Smooth muscle cell (in vitro differentiated cells): ENCODE measurements at regions not wholly inside any gene's neighbourhood (a gene's known extent, or its start where the extent isn't known, plus 50 kb on each side); places are given as distances from the start of the nearest gene placed in this dataset.

Experiments
- DNase-seq: peaks from one replicate; lab custom pipeline; 2025; ENCODE audit not compliant: unreplicated experiment; lab: John Stamatoyannopoulos, UW
- H2AFZ ChIP-seq: fragments of 200-600 bp; sonication (generic); 2 replicates; pipeline ENCODE4 v1.6.0; 2016; ENCODE audit warnings: antibody characterized with exemption, low read depth, mild to moderate bottlenecking
- H3F3A ChIP-seq: fragments of 200-600 bp; sonication (generic); 2 replicates; pipeline ENCODE4 v1.6.0; 2017; ENCODE audit warnings: antibody characterized with exemption, low read depth
- H3K27ac ChIP-seq: fragments of 200-600 bp; sonication (generic); 2 replicates; pipeline ENCODE4 v1.5.1; 2016; ENCODE audit warnings: low read depth, mild to moderate bottlenecking
- H3K27me3 ChIP-seq: fragments of 200-600 bp; sonication (generic); 2 replicates; pipeline ENCODE4 v1.6.1; 2016; ENCODE audit warnings: low read depth, mild to moderate bottlenecking
- H3K36me3 ChIP-seq: fragments of 200-600 bp; sonication (generic); 2 replicates; pipeline ENCODE4 v1.5.1; 2016; ENCODE audit warnings: low read depth
- H3K4me1 ChIP-seq: fragments of 200-600 bp; sonication (generic); 2 replicates; pipeline ENCODE4 v1.5.1; 2016; ENCODE audit warnings: low read depth
- H3K4me2 ChIP-seq: fragments of 200-600 bp; sonication (generic); 2 replicates; pipeline ENCODE4 v1.6.0; 2016; ENCODE audit warnings: mild to moderate bottlenecking
- H3K4me3 ChIP-seq: fragments of 200-600 bp; sonication (generic); 2 replicates; pipeline ENCODE4 v1.5.1; 2016; ENCODE audit warnings: mild to moderate bottlenecking
- H3K79me2 ChIP-seq: fragments of 200-600 bp; sonication (generic); 2 replicates; pipeline ENCODE4 v1.6.0; 2016; ENCODE audit warnings: low read depth, mild to moderate bottlenecking
- H3K9ac ChIP-seq: fragments of 200-600 bp; sonication (generic); 2 replicates; pipeline ENCODE4 v1.6.0; 2016; ENCODE audit warnings: low read depth
- H3K9me3 ChIP-seq: fragments of 200-600 bp; sonication (generic); replicated peaks from 2 replicates; pipeline ENCODE4 v1.5.1; 2016; ENCODE audit warnings: low read depth
- H4K20me1 ChIP-seq: fragments of 200-600 bp; sonication (generic); 2 replicates; pipeline ENCODE4 v1.6.0; 2016; ENCODE audit warnings: low read depth
- WGBS: methylation state at CpG from one replicate; pipeline ENCODE4 v1.1.7; 2016; ENCODE audit warnings: low lambda C conversion rate; 5-methylcytosine and 5-hydroxymethylcytosine counted together
- TF ChIP-seq, protein P1 (sequence below): fragments of 200-600 bp; sonication (generic); IDR thresholded peaks from 2 replicates; pipeline ENCODE4 v1.5.1; 2017; ENCODE audit warnings: borderline replicate concordance, mild to moderate bottlenecking, antibody characterized with exemption; ENCODE audit not compliant: insufficient read depth, poor library complexity, severe bottlenecking

GRCh38 chr2:23322567-23323197, 62.3 kb upstream of the KLHL29 start:
- no peaks in the 10 kb centered on the region for H4K20me1 ChIP-seq
- TF ChIP-seq, protein P1, sequence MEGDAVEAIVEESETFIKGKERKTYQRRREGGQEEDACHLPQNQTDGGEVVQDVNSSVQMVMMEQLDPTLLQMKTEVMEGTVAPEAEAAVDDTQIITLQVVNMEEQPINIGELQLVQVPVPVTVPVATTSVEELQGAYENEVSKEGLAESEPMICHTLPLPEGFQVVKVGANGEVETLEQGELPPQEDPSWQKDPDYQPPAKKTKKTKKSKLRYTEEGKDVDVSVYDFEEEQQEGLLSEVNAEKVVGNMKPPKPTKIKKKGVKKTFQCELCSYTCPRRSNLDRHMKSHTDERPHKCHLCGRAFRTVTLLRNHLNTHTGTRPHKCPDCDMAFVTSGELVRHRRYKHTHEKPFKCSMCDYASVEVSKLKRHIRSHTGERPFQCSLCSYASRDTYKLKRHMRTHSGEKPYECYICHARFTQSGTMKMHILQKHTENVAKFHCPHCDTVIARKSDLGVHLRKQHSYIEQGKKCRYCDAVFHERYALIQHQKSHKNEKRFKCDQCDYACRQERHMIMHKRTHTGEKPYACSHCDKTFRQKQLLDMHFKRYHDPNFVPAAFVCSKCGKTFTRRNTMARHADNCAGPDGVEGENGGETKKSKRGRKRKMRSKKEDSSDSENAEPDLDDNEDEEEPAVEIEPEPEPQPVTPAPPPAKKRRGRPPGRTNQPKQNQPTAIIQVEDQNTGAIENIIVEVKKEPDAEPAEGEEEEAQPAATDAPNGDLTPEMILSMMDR: no peak
- DNase-seq: no peak
- no peak overlapping the region for H3K4me3 ChIP-seq
- peaks cover 5% of the 10 kb centered on the region for H3K27me3 ChIP-seq
- H3K4me2 ChIP-seq: no peak overlapping the region
- no peaks in the 10 kb centered on the region for H3F3A ChIP-seq
- H3K9me3 ChIP-seq: no peaks in the 10 kb centered on the region
- WGBS: 69% methylated on average over 7 of the region's 7 CpGs
- H3K27ac ChIP-seq: no peak overlapping the region
- H3K36me3 ChIP-seq: no peaks in the 10 kb centered on the region
- no peak overlapping the region for H2AFZ ChIP-seq
- no peak overlapping the region for H3K9ac ChIP-seq
- no peaks in the 10 kb centered on the region for H3K79me2 ChIP-seq
- H3K4me1 ChIP-seq: no peaks in the 10 kb centered on the region

DNA sequence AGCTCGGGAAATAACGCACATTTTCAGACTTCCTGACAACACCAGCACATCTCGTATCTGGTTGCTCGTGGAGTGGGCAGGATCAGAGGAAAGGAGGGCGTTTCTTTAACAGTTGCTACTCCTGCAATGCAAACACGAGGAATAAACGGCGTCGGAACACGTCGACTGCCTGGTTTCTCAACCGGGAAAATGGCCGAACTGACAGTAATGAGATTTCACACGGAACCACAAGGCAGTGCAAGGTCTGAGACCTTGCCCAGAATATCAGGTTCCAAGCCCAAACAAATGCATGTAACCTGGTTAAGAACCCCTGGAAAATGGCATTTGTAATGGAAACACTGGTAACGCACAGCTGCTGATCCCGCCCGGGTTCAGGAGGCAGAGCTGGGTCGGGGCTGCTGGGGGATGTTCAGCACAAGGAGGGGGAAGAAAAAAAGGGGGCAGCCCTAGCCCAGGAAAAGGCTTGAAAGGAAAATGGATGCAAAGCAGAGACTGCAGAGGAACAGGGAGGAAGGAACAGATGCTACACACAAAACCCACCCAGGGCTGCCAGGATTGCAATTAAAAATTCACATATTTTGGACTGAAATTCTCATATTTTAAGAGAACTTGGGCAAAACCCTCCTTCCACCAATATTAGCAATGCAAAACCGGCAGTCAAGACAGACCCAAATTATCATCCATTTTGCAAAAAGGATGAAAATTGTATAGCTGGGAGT, 61.6 kb upstream of the KLHL29 start:
- H3K9ac ChIP-seq: no peak overlapping the region
- no peaks in the 10 kb centered on the region for H4K20me1 ChIP-seq
- TF ChIP-seq, protein P1: no peak
- H3K27me3 ChIP-seq: peaks cover 5% of the 10 kb centered on the region
- no peaks in the 10 kb centered on the region for H3K36me3 ChIP-seq
- no peaks in the 10 kb centered on the region for H3F3A ChIP-seq
- no peak overlapping the region for H3K4me2 ChIP-seq
- H2AFZ ChIP-seq: no peak overlapping the region
- 91% methylated on average over 19 of the region's 19 CpGs for WGBS
- no peaks in the 10 kb centered on the region for H3K79me2 ChIP-seq
- no peaks in the 10 kb centered on the region for H3K9me3 ChIP-seq
- no peak overlapping the region for H3K4me3 ChIP-seq
- DNase-seq: no peak
- H3K27ac ChIP-seq: no peak overlapping the region
- no peaks in the 10 kb centered on the region for H3K4me1 ChIP-seq

- Histone ChIP-seq H3K27ac (no peak overlapping the region), H3K36me3 (no peaks in the 10 kb centered on the region), H3F3A (no peaks in the 10 kb centered on the region), H2AFZ (no peak overlapping the region), H3K27me3 (peaks cover 5% of the 10 kb centered on the region), H3K4me1 (no peaks in the 10 kb centered on the region), H3K79me2 (no peaks in the 10 kb centered on the region), H3K9ac (no peak overlapping the region), H3K4me2 (no peak overlapping the region), H4K20me1 (no peaks in the 10 kb centered on the region), H3K9me3 (no peaks in the 10 kb centered on the region), H3K4me3 (no peak overlapping the region)
- no peak for DNase-seq
- 78% methylated on average over 20 of the region's 20 CpGs for WGBS
- TF ChIP-seq, protein P1: no peak
Observed at GRCh38 chr2:23323917-23324680, 60.9 kb upstream of the KLHL29 start.
